SK-N-SH treated with all-trans-retinoic acid at 6 μM for 48 hours (cell line): ENCODE measurements at regions not wholly inside any gene's neighbourhood (a gene's known extent, or its start where the extent isn't known, plus 50 kb on each side); places are given as distances from the start of the nearest gene placed in this dataset.

Source experiments
- ATAC-seq: fragments of 200-7000 bp; cut with Tn5 transposase; 3 replicates; pipeline ENCODE4 v1.9.1; 2020; ENCODE audit warnings: mild to moderate bottlenecking, moderate library complexity
- ARNTL ChIP-seq: fragments of 450-650 bp; formaldehyde crosslinking; IDR thresholded peaks from 2 replicates; pipeline ENCODE4 v1.5.0; 2020; ENCODE audit warnings: low read depth, mild to moderate bottlenecking, moderate library complexity, borderline replicate concordance
- BACH2 ChIP-seq: fragments of 250-450 bp; sonication (Bioruptor Pico); IDR thresholded peaks from 2 replicates; pipeline ENCODE4 v1.9.0; 2021; ENCODE audit warnings: mild to moderate bottlenecking, borderline replicate concordance
- CREB5 ChIP-seq: fragments of 250-450 bp; sonication (Bioruptor Pico); IDR thresholded peaks from 2 replicates; pipeline ENCODE4 v1.5.1; 2020; ENCODE audit warnings: low read depth, mild to moderate bottlenecking, moderate library complexity
- CSDC2 ChIP-seq: fragments of 250-450 bp; sonication (Bioruptor Pico); IDR thresholded peaks from 2 replicates; pipeline ENCODE4 v1.5.0; 2020; ENCODE audit warnings: mild to moderate bottlenecking, moderate library complexity
- CSRNP3 ChIP-seq: fragments of 250-450 bp; sonication (Bioruptor Pico); IDR thresholded peaks from 2 replicates; pipeline ENCODE4 v1.5.1; 2021; ENCODE audit warnings: mild to moderate bottlenecking, moderate library complexity
- ESRRG ChIP-seq: fragments of 250-450 bp; sonication (Bioruptor Pico); IDR thresholded peaks from 2 replicates; pipeline ENCODE4 v1.6.1; 2021; ENCODE audit warnings: mild to moderate bottlenecking
- GLIS3 ChIP-seq: fragments of 250-450 bp; sonication (Bioruptor Pico); IDR thresholded peaks from 2 replicates; pipeline ENCODE4 v1.5.0; 2020; ENCODE audit warnings: mild to moderate bottlenecking, moderate library complexity
- OSR1 ChIP-seq: fragments of 250-450 bp; sonication (Bioruptor Pico); IDR thresholded peaks from 2 replicates; pipeline ENCODE4 v1.8.0; 2022; ENCODE audit warnings: moderate library complexity, mild to moderate bottlenecking, inconsistent platforms
- PATZ1 ChIP-seq: fragments of 250-450 bp; sonication (Bioruptor Pico); IDR thresholded peaks from 2 replicates; pipeline ENCODE4 v1.8.0; 2020; ENCODE audit warnings: mild to moderate bottlenecking, moderate library complexity, borderline replicate concordance
- PPARA ChIP-seq: fragments of 250-450 bp; sonication (Bioruptor Pico); IDR thresholded peaks from 2 replicates; pipeline ENCODE4 v1.5.0; 2020; ENCODE audit warnings: mild to moderate bottlenecking, borderline replicate concordance
- SNAI2 ChIP-seq: fragments of 250-450 bp; sonication (Bioruptor Pico); IDR thresholded peaks from 2 replicates; pipeline ENCODE4 v1.5.0; 2020; ENCODE audit warnings: mild to moderate bottlenecking, moderate library complexity
- TCF4 ChIP-seq: fragments of 250-450 bp; sonication (Bioruptor Pico); IDR thresholded peaks from 2 replicates; pipeline ENCODE4 v1.8.0; 2021; ENCODE audit warnings: mild to moderate bottlenecking, moderate library complexity, borderline replicate concordance
- TOX ChIP-seq: fragments of 250-450 bp; sonication (Bioruptor Pico); IDR thresholded peaks from 2 replicates; pipeline ENCODE4 v1.8.0; 2021; ENCODE audit warnings: mild to moderate bottlenecking, moderate library complexity, borderline replicate concordance
- TSHZ2 ChIP-seq: fragments of 250-450 bp; sonication (Bioruptor Pico); IDR thresholded peaks from 2 replicates; pipeline ENCODE4 v1.5.0; 2020; ENCODE audit warnings: mild to moderate bottlenecking, moderate library complexity
- ZC3H10 ChIP-seq: fragments of 250-450 bp; sonication (Bioruptor Pico); IDR thresholded peaks from 2 replicates; pipeline ENCODE4 v1.5.1; 2021; ENCODE audit warnings: mild to moderate bottlenecking, moderate library complexity
- ZFP30 ChIP-seq: fragments of 450-650 bp; formaldehyde crosslinking; IDR thresholded peaks from 2 replicates; pipeline ENCODE4 v1.5.0; 2022; ENCODE audit warnings: mild to moderate bottlenecking, moderate library complexity
- ZNF565 ChIP-seq: fragments of 450-650 bp; formaldehyde crosslinking; conservative IDR thresholded peaks from 2 replicates; pipeline ENCODE4 v1.5.0; 2020; ENCODE audit warnings: low read depth, mild to moderate bottlenecking, moderate library complexity
- ZNF70 ChIP-seq: fragments of 450-650 bp; formaldehyde crosslinking; IDR thresholded peaks from 2 replicates; pipeline ENCODE4 v1.5.0; 2020; ENCODE audit warnings: mild to moderate bottlenecking, moderate library complexity
- ZNF8 ChIP-seq: fragments of 450-650 bp; formaldehyde crosslinking; IDR thresholded peaks from 2 replicates; pipeline ENCODE4 v1.5.0; 2020; ENCODE audit warnings: mild to moderate bottlenecking, moderate library complexity

- no peak for TF ChIP-seq TSHZ2
- no peak for TF ChIP-seq CSDC2
- TF ChIP-seq ARNTL (CRISPR knock-in tag), result no peak
Observed at GRCh38 chr3:17932136-17932771, 189.8 kb upstream of the TBC1D5 start (continued).

GRCh38 chr3:17931131-17931530 is 188.7 kb upstream of the TBC1D5 start:
- TF ChIP-seq ZFP30 (CRISPR knock-in tag) (no peak), TCF4 (CRISPR knock-in tag) (no peak), GLIS3 (CRISPR knock-in tag) (no peak), PATZ1 (CRISPR knock-in tag) (no peak), ZNF8 (CRISPR knock-in tag) (no peak), ZNF70 (CRISPR knock-in tag) (no peak), BACH2 (CRISPR knock-in tag) (no peak), TOX (CRISPR knock-in tag) (no peak), CSRNP3 (CRISPR knock-in tag) (no peak)
- TF ChIP-seq, all 23 proteins: peak for 0
- ATAC-seq, result no peak

GRCh38 chr3:17928502-17929145 is 186.2 kb upstream of the TBC1D5 start:
- no peak for ATAC-seq
- no peak for TF ChIP-seq ZNF8 (CRISPR knock-in tag)
- no peak for TF ChIP-seq ZNF70 (CRISPR knock-in tag)
- TF ChIP-seq TCF4 (CRISPR knock-in tag), result no peak
- TF ChIP-seq TSHZ2, result no peak
- no peak for TF ChIP-seq ZC3H10 (CRISPR knock-in tag)
- TF ChIP-seq ZNF565 (CRISPR knock-in tag), result no peak
- TF ChIP-seq ESRRG (CRISPR knock-in tag), result no peak
- no peak for TF ChIP-seq CSRNP3 (CRISPR knock-in tag)
- TF ChIP-seq TOX (CRISPR knock-in tag), result no peak
- no peak for TF ChIP-seq GLIS3 (CRISPR knock-in tag)
- TF ChIP-seq SNAI2 (CRISPR knock-in tag), result no peak
- no peak for TF ChIP-seq PATZ1 (CRISPR knock-in tag)
- no peak for TF ChIP-seq PPARA (CRISPR knock-in tag)
- no peak for TF ChIP-seq CSDC2
- TF ChIP-seq BACH2 (CRISPR knock-in tag), result no peak
- no peak for TF ChIP-seq OSR1 (CRISPR knock-in tag)
- TF ChIP-seq ARNTL (CRISPR knock-in tag), result no peak
- TF ChIP-seq CREB5 (CRISPR knock-in tag), result no peak
